MCF 10A (cell line): ENCODE measurements at regions not wholly inside any gene's neighbourhood (a gene's known extent, or its start where the extent isn't known, plus 50 kb on each side); places are given as distances from the start of the nearest gene placed in this dataset.

Experiments
- BruUV-seq: library from RNA; stranded (reverse); fragments of 400-500 nt; replicated peaks from 2 replicates; lab custom pipeline; 2021; lab: Mats Ljungman, UMichigan
- CTCF ChIA-PET: fragments of 300-600 bp; sonication (Branson Sonifier 250); formaldehyde crosslinking; extraction: SDS; loops from one replicate; lab custom pipeline; 2021; ENCODE audit warnings: antibody characterized with exemption, inconsistent platforms; lab: Yijun Ruan, JAX
- POLR2A ChIA-PET: fragments of 300-600, 350-650 bp; sonication (Branson Sonifier 250); formaldehyde crosslinking; extraction: SDS; loops from one replicate; lab custom pipeline; 2020; ENCODE audit warnings: antibody characterized with exemption, inconsistent platforms; lab: Yijun Ruan, JAX
- DNase-seq: peaks from one replicate; pipeline ENCODE4 v3.0.0-alpha.2; 2018; ENCODE audit not compliant: unreplicated experiment
- H3K27ac Mint-ChIP-seq: one replicate; pipeline ENCODE4 v1.8.0; 2022; ENCODE audit warnings: mild to moderate bottlenecking, low read depth, mixed read lengths; ENCODE audit not compliant: unreplicated experiment
- H3K27me3 Mint-ChIP-seq: one replicate; pipeline ENCODE4 v1.8.0; 2022; ENCODE audit warnings: mixed read lengths; ENCODE audit not compliant: insufficient read depth, unreplicated experiment
- H3K36me3 Mint-ChIP-seq: one replicate; pipeline ENCODE4 v1.8.0; 2022; ENCODE audit warnings: mild to moderate bottlenecking, moderate library complexity, mixed read lengths; ENCODE audit not compliant: insufficient read depth, unreplicated experiment
- H3K4me1 Mint-ChIP-seq: one replicate; pipeline ENCODE4 v1.8.0; 2022; ENCODE audit warnings: mixed read lengths; ENCODE audit not compliant: insufficient read depth, unreplicated experiment
- H3K4me3 Mint-ChIP-seq: one replicate; pipeline ENCODE4 v1.8.0; 2022; ENCODE audit warnings: mild to moderate bottlenecking, moderate library complexity, mixed read lengths; ENCODE audit not compliant: unreplicated experiment
- H3K9me3 Mint-ChIP-seq: one replicate; pipeline ENCODE4 v1.8.0; 2022; ENCODE audit warnings: mixed read lengths; ENCODE audit not compliant: unreplicated experiment
- intact Hi-C: fragments of 100-400 bp; cut with micrococcal nuclease; formaldehyde crosslinking; loops from 2 replicates; pipeline ENCODE4 v1.14.1; 2022
- TF ChIP-seq, protein P1 (sequence below): fragments of 200-600 bp; IDR thresholded peaks from one replicate; pipeline ENCODE4 v1.8.0; 2022; ENCODE audit warnings: antibody characterized with exemption, mild to moderate bottlenecking; ENCODE audit not compliant: unreplicated experiment

DNA sequence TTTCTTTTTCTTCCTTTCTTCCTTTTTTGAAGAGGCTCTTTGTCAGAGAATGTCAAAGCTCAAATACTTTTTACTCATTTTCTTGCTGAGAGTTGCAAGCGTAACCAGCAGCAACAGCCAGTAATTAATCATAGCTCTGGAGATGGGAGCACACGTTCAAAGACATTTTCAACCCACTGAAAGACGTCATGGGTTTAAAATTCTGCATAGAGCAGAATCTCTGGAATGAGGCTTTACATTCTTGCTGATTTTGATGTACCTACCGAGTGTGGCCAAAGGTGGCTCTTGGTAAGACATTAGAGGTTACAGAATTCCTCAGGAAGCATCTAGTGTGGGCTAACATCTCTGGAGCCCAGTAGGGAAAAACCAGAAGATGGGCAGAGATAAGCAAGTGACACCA lies 292.5 kb downstream of the MTX2 start:
- H3K9me3 Mint-ChIP-seq = no peaks in the 10 kb centered on the region
- H3K4me1 Mint-ChIP-seq = peaks cover 11% of the 10 kb centered on the region
- POLR2A ChIA-PET = interaction anchor here (1.0 to 1.1 kb wide), 4 partner anchors 9 to 421 kb away, joined by 3 to 4 read pairs (median 4); no protein-coding TSS in a partner anchor
- no peak overlapping the region for H3K27ac Mint-ChIP-seq
- BruUV-seq = no TSS peak
- TF ChIP-seq, protein P1, sequence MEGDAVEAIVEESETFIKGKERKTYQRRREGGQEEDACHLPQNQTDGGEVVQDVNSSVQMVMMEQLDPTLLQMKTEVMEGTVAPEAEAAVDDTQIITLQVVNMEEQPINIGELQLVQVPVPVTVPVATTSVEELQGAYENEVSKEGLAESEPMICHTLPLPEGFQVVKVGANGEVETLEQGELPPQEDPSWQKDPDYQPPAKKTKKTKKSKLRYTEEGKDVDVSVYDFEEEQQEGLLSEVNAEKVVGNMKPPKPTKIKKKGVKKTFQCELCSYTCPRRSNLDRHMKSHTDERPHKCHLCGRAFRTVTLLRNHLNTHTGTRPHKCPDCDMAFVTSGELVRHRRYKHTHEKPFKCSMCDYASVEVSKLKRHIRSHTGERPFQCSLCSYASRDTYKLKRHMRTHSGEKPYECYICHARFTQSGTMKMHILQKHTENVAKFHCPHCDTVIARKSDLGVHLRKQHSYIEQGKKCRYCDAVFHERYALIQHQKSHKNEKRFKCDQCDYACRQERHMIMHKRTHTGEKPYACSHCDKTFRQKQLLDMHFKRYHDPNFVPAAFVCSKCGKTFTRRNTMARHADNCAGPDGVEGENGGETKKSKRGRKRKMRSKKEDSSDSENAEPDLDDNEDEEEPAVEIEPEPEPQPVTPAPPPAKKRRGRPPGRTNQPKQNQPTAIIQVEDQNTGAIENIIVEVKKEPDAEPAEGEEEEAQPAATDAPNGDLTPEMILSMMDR = no peak
- no peaks in the 10 kb centered on the region for H3K36me3 Mint-ChIP-seq
- no peak overlapping the region for H3K4me3 Mint-ChIP-seq
- no peaks in the 10 kb centered on the region for H3K27me3 Mint-ChIP-seq
- intact Hi-C loops = no loop called here
- CTCF ChIA-PET = interaction anchor here (0.6 to 7.3 kb wide), 7 partner anchors 23 to 587 kb away, joined by 3 to 83 read pairs (median 4); no protein-coding TSS in a partner anchor
- no peak for DNase-seq

DNA sequence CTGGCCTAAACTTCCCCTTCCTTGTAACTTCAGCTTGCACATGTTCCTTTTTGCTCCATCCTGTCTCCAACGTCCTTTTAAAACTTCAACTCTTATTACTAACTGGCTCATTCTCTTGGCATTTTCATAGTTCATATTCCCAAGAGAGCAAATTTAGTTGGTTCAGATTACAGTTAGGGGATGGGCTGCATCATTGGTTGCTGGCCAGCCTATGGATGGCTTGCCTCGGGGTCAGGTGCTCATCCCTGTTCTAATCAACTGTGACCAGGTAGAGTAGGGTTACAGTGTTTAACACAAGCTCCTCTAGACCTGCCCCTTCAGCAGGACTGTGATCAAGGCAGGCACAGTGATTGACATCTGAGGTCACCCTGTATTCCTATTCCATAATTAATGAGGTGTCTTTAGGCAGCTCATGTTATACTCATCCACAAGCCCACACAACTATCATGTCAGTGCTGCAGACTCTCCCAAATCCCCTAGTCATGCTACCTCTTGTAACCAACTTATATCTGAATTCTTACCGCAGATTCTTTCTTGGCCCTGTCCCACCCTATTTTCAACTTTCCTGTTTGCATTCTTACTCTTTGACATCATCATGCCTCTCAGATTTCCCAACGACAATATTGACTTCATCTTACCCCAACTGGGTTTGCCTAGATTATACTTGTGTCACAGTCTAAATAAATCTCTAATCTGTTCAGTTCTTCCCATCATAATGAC lies 293.3 kb downstream of the MTX2 start:
- TF ChIP-seq, protein P1 = no peak

DNA sequence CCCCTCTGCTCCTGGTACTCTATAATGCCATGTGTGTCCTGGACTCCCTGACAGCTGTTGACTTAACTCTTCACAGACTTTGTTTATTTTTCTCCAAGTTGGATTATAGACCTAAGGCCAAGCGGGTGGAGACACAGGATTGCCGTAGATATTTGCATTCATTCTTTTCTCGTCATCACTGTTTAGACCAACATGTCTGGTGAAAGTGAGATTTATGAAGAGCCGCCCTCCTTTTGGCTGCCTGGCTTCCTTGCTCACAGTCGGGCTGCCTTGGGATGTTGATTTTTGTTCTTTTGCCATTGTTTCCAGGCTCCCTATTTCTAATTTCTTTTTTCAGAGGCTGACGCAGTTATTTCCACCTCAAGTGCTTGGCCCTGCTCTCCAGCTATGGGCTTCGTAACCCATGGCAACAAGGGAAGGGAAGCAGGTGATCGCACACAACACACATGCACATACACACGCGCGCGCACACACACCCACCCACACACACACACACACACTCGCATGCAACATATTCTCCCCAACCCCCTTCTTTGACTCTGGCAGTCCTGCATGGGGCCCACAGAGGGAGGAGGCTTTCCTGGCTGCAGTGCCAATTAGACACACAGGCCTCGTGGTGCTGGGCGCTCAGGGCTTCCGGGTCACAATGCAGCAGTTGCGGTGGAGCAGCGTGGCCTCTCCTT lies 296.5 kb downstream of the MTX2 start:
- intact Hi-C loops = no loop called here
- H3K27ac Mint-ChIP-seq = no peak overlapping the region

More for the DNA sequence above, 293.3 kb downstream of the MTX2 start:
- Mint-ChIP-seq H3K27me3 (no peaks in the 10 kb centered on the region), H3K4me1 (peaks cover 11% of the 10 kb centered on the region), H3K36me3 (no peaks in the 10 kb centered on the region), H3K4me3 (no peak overlapping the region), H3K27ac (peak overlapping the region; percentile 9), H3K9me3 (no peaks in the 10 kb centered on the region)
- BruUV-seq = no TSS peak
- intact Hi-C loops = no loop called here
- DNase-seq = peak; percentile 44
- ChIA-PET POLR2A (interaction anchor here (0.7 kb wide), 1 partner anchor 812 kb away, joined by 4 read pairs; no protein-coding TSS in a partner anchor), CTCF (interaction anchor here (0.6 to 7.3 kb wide), 3 partner anchors 8 to 434 kb away, joined by 3 to 83 read pairs (median 23); no protein-coding TSS in a partner anchor)

More for the DNA sequence above, 296.5 kb downstream of the MTX2 start:
- TF ChIP-seq, protein P1 = no peak
- ChIA-PET CTCF (interaction anchor here (0.7 to 1.6 kb wide), 4 partner anchors 11 to 426 kb away, joined by 3 to 7 read pairs (median 4); no protein-coding TSS in a partner anchor), POLR2A (no interaction called here)
- Mint-ChIP-seq H3K4me1 (peaks cover 11% of the 10 kb centered on the region), H3K27me3 (no peaks in the 10 kb centered on the region), H3K9me3 (no peaks in the 10 kb centered on the region), H3K36me3 (no peaks in the 10 kb centered on the region), H3K4me3 (no peak overlapping the region)
- BruUV-seq = no TSS peak
- DNase-seq = no peak
